ENCODE measurements at regions not wholly inside any gene's neighbourhood (a gene's known extent, or its start where the extent isn't known, plus 50 kb on each side); places are given as distances from the start of the nearest gene placed in this dataset.

GRCh38 chrX:1932231-1932630 is 317.4 kb downstream of the ASMT start:
- Histone ChIP-seq H3K36me3 (ENCODE audit: insufficient read depth, low read length) (no peaks in the 10 kb centered on the region), H3K9me3 (ENCODE audit: low read depth, low read length) (no peaks in the 10 kb centered on the region), H3K4me2 (ENCODE audit: insufficient read depth, low read length) (no peak overlapping the region), H3K27ac (ENCODE audit: low read depth, low read length) (no peak overlapping the region), H3K27me3 (ENCODE audit: insufficient read depth, low read length) (no peaks in the 10 kb centered on the region), H3K79me2 (ENCODE audit: insufficient read depth, low read length) (no peaks in the 10 kb centered on the region), H3K4me3 (ENCODE audit: insufficient read depth, low read length) (no peak overlapping the region), H4K20me1 (ENCODE audit: insufficient read depth, low read length) (no peaks in the 10 kb centered on the region), H3K4me1 (ENCODE audit: insufficient read depth, low read length) (no peaks in the 10 kb centered on the region), H2AFZ (ENCODE audit: low read length) (no peak overlapping the region)
- no peak for DNase-seq (ENCODE audit: insufficient read length, low spot score, missing footprints)
- no peak for TF ChIP-seq CTCF (IDR thresholded peaks at IDR 0.05; ENCODE audit: extremely low read depth, low read depth, low read length)

GRCh38 chrX:1933964-1934363 is 319.1 kb downstream of the ASMT start:
- no peaks in the 10 kb centered on the region for H3K4me1 ChIP-seq (ENCODE audit: insufficient read depth, low read length)
- H3K9me3 ChIP-seq (ENCODE audit: low read depth, low read length) = no peaks in the 10 kb centered on the region
- no peak overlapping the region for H3K27ac ChIP-seq (ENCODE audit: low read depth, low read length)
- no peaks in the 10 kb centered on the region for H3K27me3 ChIP-seq (ENCODE audit: insufficient read depth, low read length)
- no peak overlapping the region for H3K4me3 ChIP-seq (ENCODE audit: insufficient read depth, low read length)
- no peaks in the 10 kb centered on the region for H3K36me3 ChIP-seq (ENCODE audit: insufficient read depth, low read length)
- DNase-seq (ENCODE audit: insufficient read length, low spot score, missing footprints) = no peak
- H2AFZ ChIP-seq (ENCODE audit: low read length) = no peak overlapping the region
- TF ChIP-seq CTCF (IDR thresholded peaks at IDR 0.05; ENCODE audit: extremely low read depth, low read depth, low read length) = no peak
- H4K20me1 ChIP-seq (ENCODE audit: insufficient read depth, low read length) = no peaks in the 10 kb centered on the region
- H3K4me2 ChIP-seq (ENCODE audit: insufficient read depth, low read length) = no peak overlapping the region
- no peaks in the 10 kb centered on the region for H3K79me2 ChIP-seq (ENCODE audit: insufficient read depth, low read length)

GRCh38 chrX:1935805-1936204 is 320.9 kb downstream of the ASMT start:
- Histone ChIP-seq H3K79me2 (ENCODE audit: insufficient read depth, low read length) (no peaks in the 10 kb centered on the region), H3K4me2 (ENCODE audit: insufficient read depth, low read length) (no peak overlapping the region), H3K4me1 (ENCODE audit: insufficient read depth, low read length) (no peaks in the 10 kb centered on the region), H3K4me3 (ENCODE audit: insufficient read depth, low read length) (no peak overlapping the region), H2AFZ (ENCODE audit: low read length) (no peak overlapping the region), H3K27ac (ENCODE audit: low read depth, low read length) (no peak overlapping the region), H4K20me1 (ENCODE audit: insufficient read depth, low read length) (no peaks in the 10 kb centered on the region), H3K36me3 (ENCODE audit: insufficient read depth, low read length) (no peaks in the 10 kb centered on the region), H3K27me3 (ENCODE audit: insufficient read depth, low read length) (no peaks in the 10 kb centered on the region), H3K9me3 (ENCODE audit: low read depth, low read length) (no peaks in the 10 kb centered on the region)
- no peak for DNase-seq (ENCODE audit: insufficient read length, low spot score, missing footprints)
- no peak for TF ChIP-seq CTCF (IDR thresholded peaks at IDR 0.05; ENCODE audit: extremely low read depth, low read depth, low read length)

GRCh38 chrX:1938190-1938589 is 323.3 kb downstream of the ASMT start:
- H4K20me1 ChIP-seq (ENCODE audit: insufficient read depth, low read length) = no peaks in the 10 kb centered on the region

More at GRCh38 chrX:1938190-1938589, 323.3 kb downstream of the ASMT start:
- no peaks in the 10 kb centered on the region for H3K9me3 ChIP-seq (ENCODE audit: low read depth, low read length)
- H3K79me2 ChIP-seq (ENCODE audit: insufficient read depth, low read length) = no peaks in the 10 kb centered on the region
- no peaks in the 10 kb centered on the region for H3K4me1 ChIP-seq (ENCODE audit: insufficient read depth, low read length)
- H3K4me2 ChIP-seq (ENCODE audit: insufficient read depth, low read length) = no peak overlapping the region
- H3K4me3 ChIP-seq (ENCODE audit: insufficient read depth, low read length) = no peak overlapping the region
- H2AFZ ChIP-seq (ENCODE audit: low read length) = no peak overlapping the region
- no peak overlapping the region for H3K27ac ChIP-seq (ENCODE audit: low read depth, low read length)
- no peaks in the 10 kb centered on the region for H3K36me3 ChIP-seq (ENCODE audit: insufficient read depth, low read length)
- H3K27me3 ChIP-seq (ENCODE audit: insufficient read depth, low read length) = no peaks in the 10 kb centered on the region
- no peak for DNase-seq (ENCODE audit: insufficient read length, low spot score, missing footprints)
- TF ChIP-seq CTCF (IDR thresholded peaks at IDR 0.05; ENCODE audit: extremely low read depth, low read depth, low read length) = no peak
